GM18505 (cell line): ENCODE measurements at regions not wholly inside any gene's neighbourhood (a gene's known extent, or its start where the extent isn't known, plus 50 kb on each side); places are given as distances from the start of the nearest gene placed in this dataset.
A peak's percentile ranks its signal among the peaks of the same experiment; 100 is the strongest.

ENCODE experiments used
- ATAC-seq: cut with Tn5 transposase; IDR thresholded peaks from one replicate; pipeline ENCODE4 v1.9.1; 2021; ENCODE audit not compliant: unreplicated experiment
- POLR2A ChIP-seq: IDR thresholded peaks from 4 replicates; pipeline ENCODE4 v1.6.1; 2011; ENCODE audit warnings: borderline replicate concordance; ENCODE audit not compliant: insufficient read depth, insufficient read length; ENCODE audit errors: extremely low read depth

- no peak for ATAC-seq
- TF ChIP-seq POLR2A, result no peak
These were observed 864.5 kb upstream of the EDIL3 start for GRCh38 chr5:85249204-85249603.

- no peak for TF ChIP-seq POLR2A
- no peak for ATAC-seq
These were observed 878.4 kb upstream of the EDIL3 start for GRCh38 chr5:85263125-85263524.

- no peak for TF ChIP-seq POLR2A
- ATAC-seq, result no peak
These were observed 882.0 kb upstream of the EDIL3 start for GRCh38 chr5:85266692-85267091.

GRCh38 chr5:85268194-85268593 lies 883.5 kb upstream of the EDIL3 start:
- no peak for ATAC-seq

GRCh38 chr5:85278193-85278592 lies 893.5 kb upstream of the EDIL3 start:
- peak; percentile 81 for ATAC-seq
- no peak for TF ChIP-seq POLR2A

More at GRCh38 chr5:85268194-85268593, 883.5 kb upstream of the EDIL3 start:
- TF ChIP-seq POLR2A, result no peak

- TF ChIP-seq POLR2A, result no peak
- no peak for ATAC-seq
These were observed 904.2 kb upstream of the EDIL3 start for GRCh38 chr5:85288914-85289313.

- no peak for ATAC-seq
- TF ChIP-seq POLR2A, result no peak
These were observed 908.6 kb upstream of the EDIL3 start for GRCh38 chr5:85293145-85293785.

- no peak for ATAC-seq
- TF ChIP-seq POLR2A, result no peak
These were observed 919.8 kb upstream of the EDIL3 start for GRCh38 chr5:85304524-85304923.

GRCh38 chr5:85305766-85306165 lies 921.1 kb upstream of the EDIL3 start:
- TF ChIP-seq POLR2A, result no peak
- ATAC-seq, result no peak

- TF ChIP-seq POLR2A, result no peak
- no peak for ATAC-seq
These were observed 926.9 kb upstream of the EDIL3 start for GRCh38 chr5:85311536-85311935.

- TF ChIP-seq POLR2A, result no peak
- ATAC-seq, result no peak
These were observed 935.8 kb upstream of the EDIL3 start for GRCh38 chr5:85320495-85320894.

- no peak for TF ChIP-seq POLR2A
- ATAC-seq, result no peak
These were observed 948.6 kb upstream of the EDIL3 start for GRCh38 chr5:85333276-85333675.

GRCh38 chr5:85337435-85337834 lies 952.8 kb upstream of the EDIL3 start:
- no peak for TF ChIP-seq POLR2A
- ATAC-seq, result no peak

GRCh38 chr5:85340790-85341189 lies 956.1 kb upstream of the EDIL3 start:
- no peak for TF ChIP-seq POLR2A
- ATAC-seq, result no peak

- no peak for TF ChIP-seq POLR2A
- no peak for ATAC-seq
These were observed 961.1 kb upstream of the EDIL3 start for GRCh38 chr5:85345818-85346217.
